ENCODE measurements at regions not wholly inside any gene's neighbourhood (a gene's known extent, or its start where the extent isn't known, plus 50 kb on each side); places are given as distances from the start of the nearest gene placed in this dataset.

GRCh38 chr10:78594559-78595268 is 474.1 kb upstream of the ZMIZ1 start:
- no peak overlapping the region for H3K4me3 ChIP-seq (ENCODE audit: low read depth, low read length)
- no peak for TF ChIP-seq CTCF (IDR thresholded peaks at IDR 0.05; ENCODE audit: insufficient read depth, low read length, poor library complexity, severe bottlenecking)
- no peaks in the 10 kb centered on the region for H3K27me3 ChIP-seq (ENCODE audit: control insufficient read depth, insufficient read depth, low read length)
- H3K36me3 ChIP-seq (ENCODE audit: control insufficient read depth, insufficient read depth, low read length) = no peaks in the 10 kb centered on the region
- no peak for DNase-seq (ENCODE audit: low read depth)

DNA sequence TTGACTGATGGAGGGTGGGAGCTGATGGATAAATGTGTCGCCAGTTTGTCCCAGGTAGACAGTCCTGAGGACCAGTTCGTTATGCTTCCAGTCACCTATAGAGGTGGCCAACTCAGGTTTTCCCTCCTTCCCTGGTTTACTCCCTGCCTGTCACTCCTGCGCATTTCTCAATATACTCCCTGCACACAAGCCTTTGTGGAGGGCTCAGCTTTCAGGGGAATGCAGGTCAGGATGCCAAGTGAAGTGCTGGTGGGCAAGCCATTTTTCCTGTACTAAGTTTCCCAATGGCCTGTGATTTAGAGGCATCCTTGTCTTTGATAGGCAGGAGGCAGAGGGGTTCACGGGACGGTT is 473.5 kb upstream of the ZMIZ1 start:
- no peak for DNase-seq (ENCODE audit: low read depth)
- Histone ChIP-seq H3K27me3 (ENCODE audit: control insufficient read depth, insufficient read depth, low read length) (no peaks in the 10 kb centered on the region), H3K4me3 (ENCODE audit: low read depth, low read length) (no peak overlapping the region)

GRCh38 chr10:78596556-78596955 is 472.2 kb upstream of the ZMIZ1 start:
- TF ChIP-seq CTCF (IDR thresholded peaks at IDR 0.05; ENCODE audit: insufficient read depth, low read length, poor library complexity, severe bottlenecking) = no peak
- H3K36me3 ChIP-seq (ENCODE audit: control insufficient read depth, insufficient read depth, low read length) = no peaks in the 10 kb centered on the region
- DNase-seq (ENCODE audit: low read depth) = no peak
- no peak overlapping the region for H3K4me3 ChIP-seq (ENCODE audit: low read depth, low read length)
- H3K27me3 ChIP-seq (ENCODE audit: control insufficient read depth, insufficient read depth, low read length) = no peaks in the 10 kb centered on the region

More for the DNA sequence above, 473.5 kb upstream of the ZMIZ1 start:
- TF ChIP-seq CTCF (IDR thresholded peaks at IDR 0.05; ENCODE audit: insufficient read depth, low read length, poor library complexity, severe bottlenecking) = no peak
- no peaks in the 10 kb centered on the region for H3K36me3 ChIP-seq (ENCODE audit: control insufficient read depth, insufficient read depth, low read length)

- Histone ChIP-seq H3K4me3 (ENCODE audit: low read depth, low read length) (no peak overlapping the region), H3K36me3 (ENCODE audit: control insufficient read depth, insufficient read depth, low read length) (no peaks in the 10 kb centered on the region), H3K27me3 (ENCODE audit: control insufficient read depth, insufficient read depth, low read length) (no peaks in the 10 kb centered on the region)
- no peak for TF ChIP-seq CTCF (IDR thresholded peaks at IDR 0.05; ENCODE audit: insufficient read depth, low read length, poor library complexity, severe bottlenecking)
- no peak for DNase-seq (ENCODE audit: low read depth)
Measured at GRCh38 chr10:78597796-78598555, 470.8 kb upstream of the ZMIZ1 start.

GRCh38 chr10:78599122-78599853 is 469.5 kb upstream of the ZMIZ1 start:
- no peaks in the 10 kb centered on the region for H3K36me3 ChIP-seq (ENCODE audit: control insufficient read depth, insufficient read depth, low read length)
- no peak overlapping the region for H3K4me3 ChIP-seq (ENCODE audit: low read depth, low read length)
- peak; percentile 4 for TF ChIP-seq CTCF (IDR thresholded peaks at IDR 0.05; ENCODE audit: insufficient read depth, low read length, poor library complexity, severe bottlenecking)
- H3K27me3 ChIP-seq (ENCODE audit: control insufficient read depth, insufficient read depth, low read length) = no peaks in the 10 kb centered on the region
- no peak for DNase-seq (ENCODE audit: low read depth)
